ENCODE measurements at regions not wholly inside any gene's neighbourhood (a gene's known extent, or its start where the extent isn't known, plus 50 kb on each side); places are given as distances from the start of the nearest gene placed in this dataset.
"Not testable (repeated sequence)": the region's sequence is repeated elsewhere in the genome, so short reads cannot be mapped to it uniquely, and the experiment has no call there.

- no peak for DNase-seq
Measured at GRCh38 chr1:166629946-166630345, 209.3 kb upstream of the POGK start.

- no peak for DNase-seq
Measured at GRCh38 chr1:166630369-166630768, 208.9 kb upstream of the POGK start.

- DNase-seq = no peak
Measured at GRCh38 chr1:166638137-166638536, 201.1 kb upstream of the POGK start.

- DNase-seq = not testable (repeated sequence)
Measured at GRCh38 chr1:166657228-166657627, 182.0 kb upstream of the POGK start.

- not testable (repeated sequence) for DNase-seq
Measured at GRCh38 chr1:166666790-166667189, 172.5 kb upstream of the POGK start.

- not testable (repeated sequence) for DNase-seq
Measured at GRCh38 chr1:166667600-166667999, 171.7 kb upstream of the POGK start.

- DNase-seq = no peak
Measured at GRCh38 chr1:166671627-166672026, 167.6 kb upstream of the POGK start.

- DNase-seq = no peak
Measured at GRCh38 chr1:166673722-166674121, 165.6 kb upstream of the POGK start.

GRCh38 chr1:166675213-166675612 lies 164.1 kb upstream of the POGK start:
- DNase-seq = no peak

- no peak for DNase-seq
Measured at GRCh38 chr1:166676981-166677380, 162.3 kb upstream of the POGK start.

GRCh38 chr1:166679369-166679768 lies 159.9 kb upstream of the POGK start:
- no peak for DNase-seq

GRCh38 chr1:166682588-166682987 lies 156.7 kb upstream of the POGK start:
- no peak for DNase-seq

GRCh38 chr1:166684669-166685068 lies 154.6 kb upstream of the POGK start:
- DNase-seq = not testable (repeated sequence)

- no peak for DNase-seq
Measured at GRCh38 chr1:166685200-166685599, 154.1 kb upstream of the POGK start.

GRCh38 chr1:166685891-166686290 lies 153.4 kb upstream of the POGK start:
- not testable (repeated sequence) for DNase-seq

GRCh38 chr1:166690596-166690995 lies 148.7 kb upstream of the POGK start:
- not testable (repeated sequence) for DNase-seq

GRCh38 chr1:166691476-166691875 lies 147.8 kb upstream of the POGK start:
- DNase-seq = no peak

- no peak for DNase-seq
Measured at GRCh38 chr1:166692346-166692745, 146.9 kb upstream of the POGK start.

- DNase-seq = no peak
Measured at GRCh38 chr1:166693158-166693557, 146.1 kb upstream of the POGK start.

GRCh38 chr1:166693673-166694297 lies 145.5 kb upstream of the POGK start:
- no peak for DNase-seq

GRCh38 chr1:166695115-166695514 lies 144.2 kb upstream of the POGK start:
- DNase-seq = no peak

GRCh38 chr1:166695834-166696233 lies 143.4 kb upstream of the POGK start:
- not testable (repeated sequence) for DNase-seq

GRCh38 chr1:166698771-166699170 lies 140.5 kb upstream of the POGK start:
- no peak for DNase-seq

GRCh38 chr1:166699613-166700012 lies 139.7 kb upstream of the POGK start:
- DNase-seq = no peak

- DNase-seq = no peak
Measured at GRCh38 chr1:166700696-166701095, 138.6 kb upstream of the POGK start.

Measured in NCI-H1092 treated with DMSO at 0.1 percent for 48 hours (cell line).